ENCODE measurements at regions not wholly inside any gene's neighbourhood (a gene's known extent, or its start where the extent isn't known, plus 50 kb on each side); places are given as distances from the start of the nearest gene placed in this dataset.

- Histone ChIP-seq H3F3A (ENCODE audit: insufficient read depth) (no peaks in the 10 kb centered on the region), H3K9ac (ENCODE audit: low read length) (no peak overlapping the region), H2AFZ (ENCODE audit: low read depth, low read length, severe bottlenecking) (no peak overlapping the region), H3K27ac (ENCODE audit: low read depth, low read length) (no peak overlapping the region), H3K36me3 (ENCODE audit: low read length) (no peaks in the 10 kb centered on the region), H4K20me1 (ENCODE audit: low read depth, low read length) (no peaks in the 10 kb centered on the region), H3K4me2 (ENCODE audit: low read depth, low read length, poor library complexity, severe bottlenecking) (no peak overlapping the region), H3K9me2 (replicated peaks; ENCODE audit: insufficient read depth, low read length) (no peaks in the 10 kb centered on the region), H3K27me3 (ENCODE audit: low read length) (no peaks in the 10 kb centered on the region), H3K4me3 (ENCODE audit: insufficient read depth, low read length, poor library complexity, severe bottlenecking) (no peak overlapping the region), H3K9me3 (ENCODE audit: insufficient read depth, low read length) (no peaks in the 10 kb centered on the region), H3K79me2 (ENCODE audit: insufficient read depth, low read length) (no peaks in the 10 kb centered on the region)
- TF ChIP-seq EZH2phosphoT487 (conservative IDR thresholded peaks at IDR 0.05; ENCODE audit: low read length) = no peak
- TF ChIP-seq, protein P1, sequence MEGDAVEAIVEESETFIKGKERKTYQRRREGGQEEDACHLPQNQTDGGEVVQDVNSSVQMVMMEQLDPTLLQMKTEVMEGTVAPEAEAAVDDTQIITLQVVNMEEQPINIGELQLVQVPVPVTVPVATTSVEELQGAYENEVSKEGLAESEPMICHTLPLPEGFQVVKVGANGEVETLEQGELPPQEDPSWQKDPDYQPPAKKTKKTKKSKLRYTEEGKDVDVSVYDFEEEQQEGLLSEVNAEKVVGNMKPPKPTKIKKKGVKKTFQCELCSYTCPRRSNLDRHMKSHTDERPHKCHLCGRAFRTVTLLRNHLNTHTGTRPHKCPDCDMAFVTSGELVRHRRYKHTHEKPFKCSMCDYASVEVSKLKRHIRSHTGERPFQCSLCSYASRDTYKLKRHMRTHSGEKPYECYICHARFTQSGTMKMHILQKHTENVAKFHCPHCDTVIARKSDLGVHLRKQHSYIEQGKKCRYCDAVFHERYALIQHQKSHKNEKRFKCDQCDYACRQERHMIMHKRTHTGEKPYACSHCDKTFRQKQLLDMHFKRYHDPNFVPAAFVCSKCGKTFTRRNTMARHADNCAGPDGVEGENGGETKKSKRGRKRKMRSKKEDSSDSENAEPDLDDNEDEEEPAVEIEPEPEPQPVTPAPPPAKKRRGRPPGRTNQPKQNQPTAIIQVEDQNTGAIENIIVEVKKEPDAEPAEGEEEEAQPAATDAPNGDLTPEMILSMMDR (IDR thresholded peaks at IDR 0.05; ENCODE audit: insufficient read depth, low read length, poor library complexity, severe bottlenecking) = no peak
These were observed 316.6 kb upstream of the RTL1 start for GRCh38 chr14:101219896-101220703.

DNA sequence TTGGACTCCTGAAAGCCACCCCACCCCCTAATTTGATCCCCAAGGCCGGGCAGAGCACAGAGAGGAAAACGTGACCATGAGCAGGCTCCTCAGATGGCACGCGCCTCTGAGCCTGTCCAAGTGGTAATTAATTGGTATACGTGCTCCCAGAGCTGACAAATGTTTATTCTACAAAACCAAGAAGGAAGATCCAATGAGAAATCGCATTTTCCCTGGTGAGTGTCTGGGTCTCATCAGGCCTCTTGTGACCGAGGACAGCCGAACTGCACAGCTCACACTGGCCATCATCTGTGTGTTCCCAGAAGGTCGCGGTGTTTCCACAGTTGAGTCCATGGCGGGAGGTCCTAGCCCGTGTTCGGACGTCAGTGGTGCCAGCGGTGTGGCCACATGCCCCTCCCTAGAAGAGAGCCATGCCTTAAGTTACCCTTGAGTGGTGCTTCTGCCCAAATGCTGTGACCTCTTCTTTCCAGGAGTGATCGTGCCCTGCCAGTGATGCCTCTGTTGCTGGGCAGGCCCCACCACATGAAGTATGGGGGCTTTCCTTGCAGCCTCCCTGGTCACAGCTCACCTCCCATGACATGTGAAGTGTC, 317.5 kb upstream of the RTL1 start:
- no peak overlapping the region for H3K9ac ChIP-seq (ENCODE audit: low read length)
- H2AFZ ChIP-seq (ENCODE audit: low read depth, low read length, severe bottlenecking) = no peak overlapping the region
- no peaks in the 10 kb centered on the region for H3K79me2 ChIP-seq (ENCODE audit: insufficient read depth, low read length)

GRCh38 chr14:101221549-101222160, 318.1 kb upstream of the RTL1 start:
- no peak overlapping the region for H2AFZ ChIP-seq (ENCODE audit: low read depth, low read length, severe bottlenecking)
- H3K27ac ChIP-seq (ENCODE audit: low read depth, low read length) = no peak overlapping the region
- H3K4me3 ChIP-seq (ENCODE audit: insufficient read depth, low read length, poor library complexity, severe bottlenecking) = no peak overlapping the region
- H3K4me2 ChIP-seq (ENCODE audit: low read depth, low read length, poor library complexity, severe bottlenecking) = no peak overlapping the region
- TF ChIP-seq, protein P1 (IDR thresholded peaks at IDR 0.05; ENCODE audit: insufficient read depth, low read length, poor library complexity, severe bottlenecking) = no peak
- no peaks in the 10 kb centered on the region for H3K27me3 ChIP-seq (ENCODE audit: low read length)
- H3K9me3 ChIP-seq (ENCODE audit: insufficient read depth, low read length) = no peaks in the 10 kb centered on the region
- no peaks in the 10 kb centered on the region for H3K36me3 ChIP-seq (ENCODE audit: low read length)
- H3K79me2 ChIP-seq (ENCODE audit: insufficient read depth, low read length) = no peaks in the 10 kb centered on the region
- H3F3A ChIP-seq (ENCODE audit: insufficient read depth) = no peaks in the 10 kb centered on the region
- H3K9me2 ChIP-seq (replicated peaks; ENCODE audit: insufficient read depth, low read length) = no peaks in the 10 kb centered on the region
- no peaks in the 10 kb centered on the region for H4K20me1 ChIP-seq (ENCODE audit: low read depth, low read length)
- H3K9ac ChIP-seq (ENCODE audit: low read length) = no peak overlapping the region

More for the DNA sequence above, 317.5 kb upstream of the RTL1 start:
- H3K27me3 ChIP-seq (ENCODE audit: low read length) = no peaks in the 10 kb centered on the region
- no peak overlapping the region for H3K4me3 ChIP-seq (ENCODE audit: insufficient read depth, low read length, poor library complexity, severe bottlenecking)
- no peak overlapping the region for H3K27ac ChIP-seq (ENCODE audit: low read depth, low read length)
- H3K4me2 ChIP-seq (ENCODE audit: low read depth, low read length, poor library complexity, severe bottlenecking) = no peak overlapping the region
- H3K9me3 ChIP-seq (ENCODE audit: insufficient read depth, low read length) = no peaks in the 10 kb centered on the region
- no peaks in the 10 kb centered on the region for H3F3A ChIP-seq (ENCODE audit: insufficient read depth)
- H3K9me2 ChIP-seq (replicated peaks; ENCODE audit: insufficient read depth, low read length) = no peaks in the 10 kb centered on the region
- TF ChIP-seq, protein P1 (IDR thresholded peaks at IDR 0.05; ENCODE audit: insufficient read depth, low read length, poor library complexity, severe bottlenecking) = no peak
- TF ChIP-seq EZH2phosphoT487 (conservative IDR thresholded peaks at IDR 0.05; ENCODE audit: low read length) = no peak
- no peaks in the 10 kb centered on the region for H3K36me3 ChIP-seq (ENCODE audit: low read length)
- H4K20me1 ChIP-seq (ENCODE audit: low read depth, low read length) = no peaks in the 10 kb centered on the region
